HepG2 (cell line): ENCODE measurements at regions not wholly inside any gene's neighbourhood (a gene's known extent, or its start where the extent isn't known, plus 50 kb on each side); places are given as distances from the start of the nearest gene placed in this dataset.
A peak's percentile ranks its signal among the peaks of the same experiment; 100 is the strongest.

ENCODE experiments used
- CCDC6 ChIP-seq: sonication (generic); formaldehyde crosslinking; IDR thresholded peaks from 2 replicates; pipeline ENCODE4 v1.8.1; 2022; ENCODE audit warnings: mild to moderate bottlenecking, missing genetic modification reagents, moderate library complexity
- KDM4B ChIP-seq: sonication (generic); formaldehyde crosslinking; IDR thresholded peaks from 2 replicates; pipeline ENCODE4 v1.4.0; 2020; ENCODE audit warnings: missing genetic modification reagents
- MED1 ChIP-seq: sonication (generic); formaldehyde crosslinking; IDR thresholded peaks from 2 replicates; pipeline ENCODE4 v1.4.0; 2020; ENCODE audit warnings: missing genetic modification reagents
- MEIS2 ChIP-seq: sonication (generic); formaldehyde crosslinking; IDR thresholded peaks from 2 replicates; pipeline ENCODE4 v1.9.0; 2021; ENCODE audit warnings: mild to moderate bottlenecking, missing genetic modification reagents
- NRL ChIP-seq: sonication (generic); formaldehyde crosslinking; IDR thresholded peaks from 2 replicates; pipeline ENCODE4 v1.5.0; 2020; ENCODE audit warnings: missing genetic modification reagents, mild to moderate bottlenecking, moderate library complexity, borderline replicate concordance
- REPIN1 ChIP-seq: sonication (generic); formaldehyde crosslinking; IDR thresholded peaks from 2 replicates; pipeline ENCODE4 v1.8.0; 2022; ENCODE audit warnings: missing genetic modification reagents, low read depth, mild to moderate bottlenecking, borderline replicate concordance
- SOX5 ChIP-seq: IDR thresholded peaks from 2 replicates; pipeline ENCODE4 v1.6.1; 2016; ENCODE audit warnings: borderline replicate concordance
- ZBTB7A ChIP-seq: sonication (generic); formaldehyde crosslinking; IDR thresholded peaks from 2 replicates; pipeline ENCODE4 v1.8.0; 2022; ENCODE audit warnings: mild to moderate bottlenecking, missing genetic modification reagents
- ZBTB7B ChIP-seq: sonication (generic); formaldehyde crosslinking; IDR thresholded peaks from 2 replicates; pipeline ENCODE4 v1.4.0; 2020; ENCODE audit warnings: missing genetic modification reagents
- ZC3H13 ChIP-seq: sonication (generic); formaldehyde crosslinking; IDR thresholded peaks from 2 replicates; pipeline ENCODE4 v1.8.1; 2023; ENCODE audit warnings: mild to moderate bottlenecking, missing genetic modification reagents, moderate library complexity
- ZIK1 ChIP-seq: sonication (generic); formaldehyde crosslinking; IDR thresholded peaks from 2 replicates; pipeline ENCODE4 v1.5.0; 2020; ENCODE audit warnings: mild to moderate bottlenecking, low read depth, missing genetic modification reagents, borderline replicate concordance
- ZNF557 ChIP-seq: sonication (generic); formaldehyde crosslinking; IDR thresholded peaks from 2 replicates; pipeline ENCODE4 v1.4.0; 2020; ENCODE audit warnings: missing genetic modification reagents
- ZNF629 ChIP-seq: sonication (generic); formaldehyde crosslinking; conservative IDR thresholded peaks from 2 replicates; pipeline ENCODE4 v1.5.0; 2020; ENCODE audit warnings: missing genetic modification reagents
- ZNF746 ChIP-seq: sonication (generic); formaldehyde crosslinking; IDR thresholded peaks from 2 replicates; pipeline ENCODE4 v1.8.0; 2022; ENCODE audit warnings: mild to moderate bottlenecking, missing genetic modification reagents
- TF ChIP-seq, protein P1 (sequence below): sonication (generic); formaldehyde crosslinking; IDR thresholded peaks from 2 replicates; pipeline ENCODE4 v1.5.0; 2020; ENCODE audit warnings: mild to moderate bottlenecking, missing genetic modification reagents, borderline replicate concordance
- TF ChIP-seq, protein P2 (sequence below): sonication (generic); formaldehyde crosslinking; IDR thresholded peaks from 2 replicates; pipeline ENCODE4 v1.4.0; 2020; ENCODE audit warnings: missing genetic modification reagents
- TF ChIP-seq, protein P3 (sequence below): sonication (generic); formaldehyde crosslinking; IDR thresholded peaks from 2 replicates; pipeline ENCODE4 v1.8.1; 2023; ENCODE audit warnings: mild to moderate bottlenecking, moderate library complexity, missing genetic modification reagents
- TF ChIP-seq, protein P4 (sequence below): sonication (generic); formaldehyde crosslinking; IDR thresholded peaks from 2 replicates; pipeline ENCODE4 v1.4.0; 2020; ENCODE audit warnings: missing genetic modification reagents, borderline replicate concordance
- TF ChIP-seq, protein P5 (sequence below): IDR thresholded peaks from 2 replicates; pipeline ENCODE4 v1.6.1; 2016; ENCODE audit warnings: missing compliant biosample characterization, missing genetic modification reagents, borderline replicate concordance
- TF ChIP-seq, protein P6 (sequence below): sonication (generic); formaldehyde crosslinking; IDR thresholded peaks from 2 replicates; pipeline ENCODE4 v1.5.0; 2020; ENCODE audit warnings: missing genetic modification reagents, mild to moderate bottlenecking, borderline replicate concordance

DNA sequence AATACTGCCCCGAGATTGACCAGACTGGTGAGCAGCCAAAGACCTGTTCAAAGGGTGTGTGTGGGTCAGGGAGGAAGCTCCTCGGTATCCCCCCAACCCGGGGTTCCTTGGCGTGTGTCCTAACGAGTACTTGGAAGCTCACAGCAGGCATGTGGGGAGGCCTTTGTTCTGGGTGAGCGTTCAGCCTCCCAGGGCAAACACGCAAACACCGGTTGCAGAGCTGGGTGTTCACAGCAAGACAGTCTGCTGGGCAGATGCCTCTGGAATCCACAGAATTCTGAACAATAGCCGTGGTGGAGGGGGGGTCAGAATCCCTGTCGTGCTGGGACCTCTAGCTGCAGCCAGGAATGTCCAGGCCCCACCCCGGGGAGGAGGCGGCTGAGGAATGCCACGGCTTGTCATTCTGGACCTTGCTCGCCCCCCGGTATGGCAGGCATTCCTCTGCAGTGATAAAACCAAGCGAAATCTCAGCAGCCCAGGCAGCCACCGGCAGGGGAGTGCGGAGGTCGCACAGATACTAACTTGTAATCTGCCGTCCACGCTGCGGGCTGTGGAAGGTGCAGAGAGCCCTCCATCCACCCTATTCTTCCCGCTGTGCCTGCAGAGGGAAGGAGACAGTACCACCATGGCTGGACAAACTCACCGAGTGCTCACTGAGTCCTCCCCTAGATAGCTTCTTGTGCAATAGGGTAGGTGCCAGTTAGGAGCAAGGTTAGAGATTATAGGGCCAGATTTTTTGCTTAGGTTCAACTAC, 77.8 kb upstream of the METTL9 start (continued):
- TF ChIP-seq NRL: peak; percentile 90; the same call in 1 of the 2 replicates
- 0 out of 2 replicates have a peak, but pooled peaks have one; percentile 54 for TF ChIP-seq ZC3H13 (CRISPR knock-in tag)
- peak; percentile 96 for TF ChIP-seq MEIS2 (CRISPR knock-in tag)
- TF ChIP-seq ZBTB7B: peak; percentile 100
- peak; percentile 99 for TF ChIP-seq SOX5 (CRISPR knock-in tag)
- TF ChIP-seq, protein P1, sequence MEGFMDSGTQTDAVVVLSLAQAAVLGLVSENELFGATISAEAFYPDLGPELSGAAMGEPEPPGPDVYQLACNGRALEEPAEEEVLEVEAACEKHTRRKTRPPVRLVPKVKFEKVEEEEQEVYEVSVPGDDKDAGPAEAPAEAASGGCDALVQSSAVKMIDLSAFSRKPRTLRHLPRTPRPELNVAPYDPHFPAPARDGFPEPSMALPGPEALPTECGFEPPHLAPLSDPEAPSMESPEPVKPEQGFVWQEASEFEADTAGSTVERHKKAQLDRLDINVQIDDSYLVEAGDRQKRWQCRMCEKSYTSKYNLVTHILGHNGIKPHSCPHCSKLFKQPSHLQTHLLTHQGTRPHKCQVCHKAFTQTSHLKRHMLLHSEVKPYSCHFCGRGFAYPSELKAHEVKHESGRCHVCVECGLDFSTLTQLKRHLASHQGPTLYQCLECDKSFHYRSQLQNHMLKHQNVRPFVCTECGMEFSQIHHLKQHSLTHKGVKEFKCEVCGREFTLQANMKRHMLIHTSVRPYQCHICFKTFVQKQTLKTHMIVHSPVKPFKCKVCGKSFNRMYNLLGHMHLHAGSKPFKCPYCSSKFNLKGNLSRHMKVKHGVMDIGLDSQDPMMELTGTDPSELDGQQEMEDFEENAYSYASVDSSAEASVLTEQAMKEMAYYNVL (CRISPR knock-in tag): 0 out of 2 replicates have a peak, but pooled peaks have one; percentile 36
- TF ChIP-seq, protein P2, sequence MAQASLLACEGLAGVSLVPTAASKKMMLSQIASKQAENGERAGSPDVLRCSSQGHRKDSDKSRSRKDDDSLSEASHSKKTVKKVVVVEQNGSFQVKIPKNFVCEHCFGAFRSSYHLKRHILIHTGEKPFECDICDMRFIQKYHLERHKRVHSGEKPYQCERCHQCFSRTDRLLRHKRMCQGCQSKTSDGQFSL (CRISPR knock-in tag): peak; percentile 94
- peak; percentile 77 for TF ChIP-seq ZIK1 (CRISPR knock-in tag)
- TF ChIP-seq, protein P3, sequence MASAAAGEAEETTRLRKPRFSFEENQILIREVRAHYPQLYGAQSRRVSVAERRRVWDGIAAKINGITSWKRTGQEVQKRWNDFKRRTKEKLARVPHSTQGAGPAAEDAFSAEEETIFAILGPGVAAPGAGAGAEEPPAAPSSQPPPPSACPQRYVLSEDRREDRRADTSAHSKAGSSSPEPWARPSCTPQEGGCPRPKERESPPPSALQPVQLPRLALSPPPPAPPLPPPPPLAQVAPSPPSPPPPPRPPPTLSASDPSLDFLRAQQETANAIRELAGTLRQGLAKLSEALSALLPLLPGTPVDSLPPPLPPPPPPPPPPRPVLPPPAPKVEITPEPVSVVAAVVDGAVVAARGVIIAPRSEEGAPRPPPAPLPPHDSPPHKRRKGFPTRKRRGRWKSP (CRISPR knock-in tag): peak; percentile 66; the same call in 1 of the 2 replicates
- TF ChIP-seq, protein P4, sequence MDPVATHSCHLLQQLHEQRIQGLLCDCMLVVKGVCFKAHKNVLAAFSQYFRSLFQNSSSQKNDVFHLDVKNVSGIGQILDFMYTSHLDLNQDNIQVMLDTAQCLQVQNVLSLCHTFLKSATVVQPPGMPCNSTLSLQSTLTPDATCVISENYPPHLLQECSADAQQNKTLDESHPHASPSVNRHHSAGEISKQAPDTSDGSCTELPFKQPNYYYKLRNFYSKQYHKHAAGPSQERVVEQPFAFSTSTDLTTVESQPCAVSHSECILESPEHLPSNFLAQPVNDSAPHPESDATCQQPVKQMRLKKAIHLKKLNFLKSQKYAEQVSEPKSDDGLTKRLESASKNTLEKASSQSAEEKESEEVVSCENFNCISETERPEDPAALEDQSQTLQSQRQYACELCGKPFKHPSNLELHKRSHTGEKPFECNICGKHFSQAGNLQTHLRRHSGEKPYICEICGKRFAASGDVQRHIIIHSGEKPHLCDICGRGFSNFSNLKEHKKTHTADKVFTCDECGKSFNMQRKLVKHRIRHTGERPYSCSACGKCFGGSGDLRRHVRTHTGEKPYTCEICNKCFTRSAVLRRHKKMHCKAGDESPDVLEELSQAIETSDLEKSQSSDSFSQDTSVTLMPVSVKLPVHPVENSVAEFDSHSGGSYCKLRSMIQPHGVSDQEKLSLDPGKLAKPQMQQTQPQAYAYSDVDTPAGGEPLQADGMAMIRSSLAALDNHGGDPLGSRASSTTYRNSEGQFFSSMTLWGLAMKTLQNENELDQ: peak; percentile 65; the same call in 1 of the 2 replicates
- peak; percentile 95 for TF ChIP-seq MED1 (CRISPR knock-in tag)
- peak; percentile 86 for TF ChIP-seq ZNF746 (CRISPR knock-in tag)
- peak; percentile 71; the same call in 1 of the 2 replicates for TF ChIP-seq KDM4B (CRISPR knock-in tag)
- TF ChIP-seq REPIN1 (CRISPR knock-in tag): 0 out of 2 replicates have a peak, but pooled peaks have one; percentile 63
- TF ChIP-seq ZNF629: 0 out of 2 replicates have a peak, but pooled peaks have one; percentile 49
- peak; percentile 85 for TF ChIP-seq ZNF557
- TF ChIP-seq CCDC6 (CRISPR knock-in tag): peak; percentile 52; the same call in 1 of the 2 replicates
- TF ChIP-seq, protein P5, sequence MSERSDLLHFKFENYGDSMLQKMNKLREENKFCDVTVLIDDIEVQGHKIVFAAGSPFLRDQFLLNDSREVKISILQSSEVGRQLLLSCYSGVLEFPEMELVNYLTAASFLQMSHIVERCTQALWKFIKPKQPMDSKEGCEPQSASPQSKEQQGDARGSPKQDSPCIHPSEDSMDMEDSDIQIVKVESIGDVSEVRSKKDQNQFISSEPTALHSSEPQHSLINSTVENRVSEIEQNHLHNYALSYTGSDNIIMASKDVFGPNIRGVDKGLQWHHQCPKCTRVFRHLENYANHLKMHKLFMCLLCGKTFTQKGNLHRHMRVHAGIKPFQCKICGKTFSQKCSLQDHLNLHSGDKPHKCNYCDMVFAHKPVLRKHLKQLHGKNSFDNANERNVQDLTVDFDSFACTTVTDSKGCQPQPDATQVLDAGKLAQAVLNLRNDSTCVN (CRISPR knock-in tag): peak; percentile 93
- TF ChIP-seq ZBTB7A: peak; percentile 81
- TF ChIP-seq, protein P6, sequence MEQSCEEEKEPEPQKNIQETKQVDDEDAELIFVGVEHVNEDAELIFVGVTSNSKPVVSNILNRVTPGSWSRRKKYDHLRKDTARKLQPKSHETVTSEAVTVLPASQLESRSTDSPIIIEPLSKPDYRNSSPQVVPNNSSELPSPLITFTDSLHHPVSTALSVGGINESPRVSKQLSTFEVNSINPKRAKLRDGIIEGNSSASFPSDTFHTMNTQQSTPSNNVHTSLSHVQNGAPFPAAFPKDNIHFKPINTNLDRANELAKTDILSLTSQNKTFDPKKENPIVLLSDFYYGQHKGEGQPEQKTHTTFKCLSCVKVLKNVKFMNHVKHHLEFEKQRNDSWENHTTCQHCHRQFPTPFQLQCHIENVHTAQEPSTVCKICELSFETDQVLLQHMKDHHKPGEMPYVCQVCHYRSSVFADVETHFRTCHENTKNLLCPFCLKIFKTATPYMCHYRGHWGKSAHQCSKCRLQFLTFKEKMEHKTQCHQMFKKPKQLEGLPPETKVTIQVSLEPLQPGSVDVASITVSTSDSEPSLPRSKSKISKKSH: peak; percentile 87
